Suppressor macrophage (primary cell): ENCODE measurements at regions not wholly inside any gene's neighbourhood (a gene's known extent, or its start where the extent isn't known, plus 50 kb on each side); places are given as distances from the start of the nearest gene placed in this dataset.

Experiments used
- DNase-seq, 4 experiments: peaks; one replicate each; pipeline ENCODE4 v3.0.0-alpha.2; 2020 to 2022

DNA sequence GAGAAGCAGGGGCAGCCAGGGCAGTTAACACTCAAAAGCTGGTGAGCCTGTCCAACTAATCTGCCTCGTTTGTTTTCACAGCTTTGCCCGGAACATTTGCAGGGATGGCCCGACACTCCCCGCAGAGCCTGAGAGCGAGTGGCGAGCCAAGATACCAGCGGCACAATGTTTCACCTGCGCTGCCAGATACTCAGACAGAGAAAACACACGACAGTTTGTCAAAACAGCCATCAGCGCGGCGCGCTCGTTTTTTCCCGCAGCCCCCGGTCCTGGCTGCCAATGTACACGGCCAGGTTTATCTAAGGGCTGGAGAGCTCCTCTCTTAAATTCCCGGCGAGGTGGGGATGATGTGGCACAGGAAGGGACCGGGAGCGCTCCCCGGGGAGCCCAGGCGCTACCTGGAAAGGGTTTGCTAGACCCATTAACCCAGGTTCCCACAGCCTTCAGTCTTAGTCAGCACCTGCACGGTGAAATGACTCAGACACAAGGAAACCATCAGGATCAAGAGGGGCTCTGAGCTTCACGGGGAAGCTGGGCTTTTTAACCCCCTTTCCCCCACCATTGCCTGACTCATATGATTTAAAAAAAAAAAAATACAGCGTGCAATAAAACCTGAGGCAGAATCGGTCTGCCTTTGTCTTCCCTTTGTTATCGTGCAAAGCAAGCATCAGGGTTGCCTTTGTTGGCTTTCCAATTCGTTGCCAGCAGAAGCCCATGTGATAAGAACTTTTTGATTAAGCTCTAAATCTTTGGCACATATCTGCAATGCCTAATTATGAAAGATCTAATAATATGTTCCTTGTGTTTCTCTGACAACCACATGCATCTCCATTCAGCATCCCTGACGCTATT is 186.2 kb downstream of the EFNB2 start:
- DNase-seq, result no peak

DNA sequence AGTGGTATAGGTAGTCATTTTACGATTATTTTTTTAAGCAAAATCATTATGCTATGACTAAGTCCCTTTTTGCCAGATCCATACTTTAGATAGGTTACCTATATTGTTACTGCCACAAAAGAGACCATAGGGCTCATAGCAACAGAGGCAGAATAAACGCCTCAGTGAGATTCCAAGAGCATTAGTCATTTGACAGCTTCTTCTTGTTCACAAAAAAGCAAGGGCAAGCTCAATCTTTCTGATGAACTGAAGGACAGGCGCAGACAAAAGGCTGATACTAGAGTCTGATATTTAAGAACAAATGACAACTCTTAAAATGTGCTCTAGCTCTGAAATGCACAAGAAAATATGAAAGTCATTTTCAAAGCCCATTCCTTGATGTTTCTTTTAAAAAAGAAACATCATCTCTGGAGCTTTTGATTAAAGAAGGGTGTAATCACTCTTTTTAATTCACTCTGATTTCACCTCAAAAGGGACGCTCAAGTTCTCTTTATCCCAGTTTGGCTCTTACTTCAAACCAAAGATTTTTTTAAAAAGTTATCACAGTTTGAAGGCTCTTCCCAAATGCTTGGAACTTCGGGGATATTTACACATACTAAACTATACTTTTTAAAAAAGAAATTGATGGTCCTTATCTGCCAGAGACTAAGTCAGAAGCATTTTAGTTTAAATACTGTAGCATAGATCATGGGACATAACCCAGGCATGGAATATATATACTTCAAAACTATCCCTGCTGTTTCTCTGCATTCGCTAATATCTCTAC is 187.2 kb downstream of the EFNB2 start:
- no peak for DNase-seq

DNA sequence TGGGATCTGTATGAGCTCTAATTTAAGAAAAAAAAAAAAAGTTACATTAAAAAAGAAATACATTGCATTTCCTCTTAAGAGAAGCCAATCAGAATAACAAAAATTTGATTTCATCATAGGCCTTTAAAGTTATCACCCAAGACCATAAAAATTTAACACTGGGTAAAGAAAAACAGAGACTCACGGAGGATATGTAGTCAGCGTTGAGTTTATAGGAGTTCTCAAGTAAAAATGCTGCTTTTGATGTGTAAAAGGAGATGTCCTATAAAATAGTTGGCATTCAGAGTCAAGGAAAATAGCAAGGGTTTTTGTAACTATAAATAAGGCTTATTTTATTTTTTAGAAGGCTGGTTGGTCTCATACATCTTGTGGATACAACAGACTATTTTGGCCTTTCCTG is 191.1 kb downstream of the EFNB2 start:
- DNase-seq, result no peak

DNA sequence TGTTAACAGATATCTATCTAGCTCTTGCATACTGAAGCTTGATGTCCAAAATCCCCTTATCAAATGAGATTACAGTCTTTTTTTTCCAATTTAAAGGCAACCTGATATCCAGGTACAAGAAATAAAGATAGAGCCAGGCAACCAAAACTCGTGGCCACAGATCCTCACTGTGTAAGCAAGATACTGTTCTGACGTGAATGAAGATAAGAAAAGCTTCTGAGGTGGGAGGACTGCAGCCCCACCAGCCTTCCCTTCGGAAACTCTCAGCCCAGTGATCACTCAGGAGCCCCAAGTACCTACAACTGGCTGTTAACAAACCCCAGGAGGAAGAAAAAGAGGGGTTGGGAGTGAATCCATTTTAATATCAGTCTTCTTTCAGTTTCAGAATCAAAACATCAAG is 191.6 kb downstream of the EFNB2 start:
- DNase-seq, result no peak

DNA sequence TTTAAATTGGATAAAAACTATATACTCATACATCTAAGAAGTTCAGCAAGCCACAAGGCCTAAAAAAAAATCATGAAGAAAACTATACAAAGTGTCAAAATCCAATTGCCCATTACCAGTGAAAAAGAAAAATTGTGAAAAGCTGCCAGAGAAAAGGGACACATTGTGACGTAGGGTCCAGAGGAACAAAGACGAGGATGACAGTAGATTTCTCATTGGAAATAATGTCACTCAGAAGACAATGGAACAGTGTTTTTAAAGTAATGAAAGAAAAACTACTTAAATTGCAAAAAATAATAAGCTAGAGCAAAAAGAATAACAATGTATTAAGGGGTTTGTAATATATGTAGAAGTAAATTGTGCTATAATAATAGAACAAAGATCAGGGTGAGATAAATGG is 195.2 kb downstream of the EFNB2 start:
- no peak for DNase-seq

DNA sequence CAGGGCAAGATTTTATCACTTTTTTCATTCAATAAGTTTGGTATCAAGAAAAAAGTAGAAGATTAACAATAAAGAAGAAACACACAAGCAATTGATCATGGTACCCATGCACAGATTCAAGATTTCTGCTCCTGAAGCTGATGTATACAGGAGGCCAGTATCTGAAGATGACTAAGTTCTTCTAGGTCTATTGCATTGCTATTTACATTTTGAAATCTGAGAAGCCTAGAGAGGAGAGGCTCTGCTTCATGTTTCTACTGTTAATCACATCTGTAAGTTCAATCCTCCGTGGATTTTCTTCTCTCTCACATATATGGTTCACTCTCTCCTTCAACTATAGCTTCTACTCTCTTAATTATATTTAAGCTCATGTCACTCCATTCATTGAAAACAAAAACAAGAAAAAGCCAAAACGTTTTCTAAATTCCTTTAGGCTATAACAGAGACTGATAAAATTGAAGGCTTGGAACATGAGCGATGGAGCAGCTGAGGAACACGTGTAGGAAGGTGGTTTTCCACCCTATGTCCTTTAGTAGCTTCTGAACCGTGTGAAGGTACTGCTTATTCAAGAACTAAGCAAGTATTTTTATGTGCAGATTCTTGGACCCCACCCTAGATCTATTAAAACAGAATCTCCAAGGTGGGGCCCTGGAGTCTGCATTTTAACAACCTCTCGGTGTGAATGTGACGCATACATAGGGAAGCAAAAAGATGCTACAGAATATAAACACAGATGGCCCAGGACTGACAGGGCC is 198.2 kb downstream of the EFNB2 start:
- no peak for DNase-seq

DNA sequence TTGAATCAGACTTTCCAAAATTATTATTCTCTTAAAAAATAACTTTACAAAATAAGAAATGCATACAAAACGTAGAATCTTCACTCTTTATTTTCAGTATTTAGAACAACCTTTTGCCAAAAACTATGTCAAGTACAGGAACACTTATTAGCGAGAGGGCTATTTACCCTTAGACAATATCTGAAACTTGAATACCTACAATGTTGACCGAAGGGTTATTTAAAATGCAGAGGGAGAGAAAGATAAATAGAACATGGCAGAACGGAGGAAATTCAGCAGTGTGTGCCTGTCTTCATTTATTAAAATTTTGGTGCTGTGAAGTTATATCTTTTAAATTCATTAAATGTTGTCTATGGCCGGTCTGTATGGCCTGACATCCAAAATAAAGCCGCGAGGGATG is 198.8 kb downstream of the EFNB2 start:
- no peak for DNase-seq

DNA sequence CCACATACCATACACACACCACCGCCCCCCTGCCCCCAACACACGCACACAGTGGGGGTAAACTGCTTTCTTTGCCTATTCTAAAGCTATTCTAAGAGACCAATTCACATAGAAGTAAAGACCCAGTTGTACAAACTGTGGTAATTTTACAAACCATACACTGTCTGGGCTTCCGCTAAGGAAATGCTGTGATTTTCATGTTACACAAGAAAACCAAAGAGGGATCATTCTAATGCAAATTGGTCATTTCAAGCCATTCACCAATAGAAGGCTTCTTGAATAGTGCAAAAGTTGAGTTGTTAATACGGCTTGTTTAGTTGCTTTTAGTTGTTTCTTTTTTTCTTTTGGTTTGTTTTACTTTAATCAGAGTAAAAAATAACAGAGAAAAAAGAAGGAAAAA is 202.8 kb downstream of the EFNB2 start:
- no peak for DNase-seq

DNA sequence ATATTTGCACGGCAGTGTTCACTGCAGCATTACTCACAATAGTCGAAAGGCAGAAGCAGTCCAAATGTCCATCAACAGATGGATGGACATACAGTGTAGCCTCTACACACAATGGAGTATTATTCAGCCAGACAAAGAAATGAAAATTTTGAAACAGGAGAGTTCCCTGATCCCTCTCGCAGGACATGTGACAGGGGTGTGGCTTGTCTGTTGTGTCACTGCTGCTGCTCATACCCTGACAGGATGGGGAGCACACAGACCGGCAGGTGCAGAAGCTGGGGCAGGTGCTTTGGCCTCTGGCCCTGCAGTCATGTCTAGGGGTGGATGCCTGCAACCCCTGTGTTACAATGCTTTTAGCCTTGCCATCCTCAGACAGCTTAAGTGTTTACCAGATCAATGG is 204.3 kb downstream of the EFNB2 start:
- DNase-seq, result no peak

DNA sequence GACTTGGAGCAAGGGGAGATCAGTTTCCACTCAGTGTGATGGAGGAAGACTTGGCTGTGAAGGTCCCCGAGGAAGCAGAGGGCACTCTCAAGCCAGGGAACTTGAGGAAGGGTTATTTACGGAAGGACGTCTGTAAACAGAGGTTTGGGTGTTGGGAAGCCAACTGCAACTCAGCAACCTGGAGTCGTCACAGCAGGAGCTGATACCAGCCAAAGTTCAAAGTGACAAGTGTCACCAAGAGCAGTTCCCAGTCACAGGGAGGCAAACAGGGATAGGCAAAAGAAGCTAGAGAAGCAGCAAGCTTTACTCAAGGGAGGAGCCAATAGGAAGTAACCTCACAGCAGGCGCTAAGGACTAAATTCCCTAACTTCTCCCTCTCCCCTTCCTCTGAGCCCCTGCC is 205.5 kb downstream of the EFNB2 start:
- no peak for DNase-seq

DNA sequence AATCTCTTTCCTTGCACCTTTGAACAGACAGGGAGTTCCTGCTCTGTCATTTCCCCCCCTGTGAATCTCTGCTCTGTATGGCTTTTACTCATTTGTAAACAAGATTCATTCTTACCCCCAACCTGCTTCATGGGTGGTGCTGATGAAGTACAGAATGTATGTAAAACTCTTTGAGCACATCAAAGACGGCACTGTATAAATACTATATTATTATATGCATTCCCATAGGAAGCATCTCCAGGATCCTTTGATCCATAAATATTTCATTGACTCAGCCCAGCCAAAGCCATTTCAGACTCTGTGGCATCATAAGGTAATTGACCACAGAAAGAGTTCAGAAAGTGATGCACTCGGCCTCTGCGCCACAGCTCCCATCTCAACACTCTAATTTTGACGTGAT is 208.7 kb downstream of the EFNB2 start:
- no peak for DNase-seq

DNA sequence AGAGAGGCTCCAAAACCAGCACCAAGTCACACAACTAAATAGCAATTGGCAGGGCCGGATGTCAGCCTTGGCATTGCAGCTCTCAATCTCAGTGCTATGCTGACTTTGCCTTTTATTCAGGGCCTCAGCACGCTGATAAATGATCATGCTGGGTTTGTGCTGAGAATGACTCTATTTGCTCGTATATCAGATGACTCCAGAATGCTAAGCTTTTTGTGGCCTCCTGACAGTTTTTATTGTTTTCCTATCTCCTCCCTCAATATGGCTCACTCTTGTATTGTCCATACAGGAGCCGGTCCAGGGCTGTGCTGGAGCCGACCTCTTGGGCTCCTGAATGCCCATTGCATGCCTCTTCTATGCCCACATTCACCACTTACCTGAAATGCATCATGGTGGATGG is 211.0 kb downstream of the EFNB2 start:
- DNase-seq, result no peak

DNA sequence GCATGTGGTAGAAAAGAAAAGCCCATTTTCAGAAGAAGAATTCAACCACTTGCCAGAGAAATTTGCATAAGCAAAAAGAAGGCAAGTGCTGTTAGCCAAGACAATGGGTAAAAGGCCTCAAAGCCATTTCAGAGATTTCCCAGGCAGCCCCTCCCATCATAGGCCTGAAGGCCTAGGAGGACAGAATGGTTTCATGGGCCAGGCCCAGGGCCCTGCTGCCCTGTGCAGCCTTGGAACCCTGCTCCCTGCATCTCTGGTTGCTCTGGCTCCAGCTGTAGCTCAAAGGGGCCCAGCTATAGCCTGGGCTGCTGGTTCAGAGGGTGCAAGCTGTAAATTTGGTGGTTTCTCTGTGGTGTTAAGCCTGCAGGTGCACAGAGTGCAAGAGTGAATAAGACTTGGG is 212.8 kb downstream of the EFNB2 start:
- no peak for DNase-seq

DNA sequence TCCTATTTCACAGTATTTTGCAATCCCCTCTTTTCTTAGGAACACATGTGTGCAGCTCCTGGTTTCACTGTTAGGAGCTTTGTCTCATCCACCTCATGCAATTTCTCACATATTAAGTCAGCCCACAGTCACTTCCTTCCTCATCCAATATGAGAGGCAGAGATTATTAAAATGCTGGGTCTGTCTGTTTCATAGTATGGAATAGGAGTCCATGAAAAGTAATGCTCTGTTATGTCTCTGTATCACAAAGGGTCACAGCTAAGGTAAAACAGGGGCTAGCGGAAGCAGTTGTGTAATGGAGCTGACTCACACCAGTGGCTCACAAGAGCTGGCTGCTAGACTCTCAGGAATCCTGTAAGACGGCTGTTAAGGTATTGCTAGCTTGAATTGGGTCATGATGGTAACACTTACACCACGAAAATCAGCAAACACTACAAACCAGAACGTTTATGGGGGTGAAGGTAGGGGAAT is 216.5 kb downstream of the EFNB2 start:
- DNase-seq, result no peak

DNA sequence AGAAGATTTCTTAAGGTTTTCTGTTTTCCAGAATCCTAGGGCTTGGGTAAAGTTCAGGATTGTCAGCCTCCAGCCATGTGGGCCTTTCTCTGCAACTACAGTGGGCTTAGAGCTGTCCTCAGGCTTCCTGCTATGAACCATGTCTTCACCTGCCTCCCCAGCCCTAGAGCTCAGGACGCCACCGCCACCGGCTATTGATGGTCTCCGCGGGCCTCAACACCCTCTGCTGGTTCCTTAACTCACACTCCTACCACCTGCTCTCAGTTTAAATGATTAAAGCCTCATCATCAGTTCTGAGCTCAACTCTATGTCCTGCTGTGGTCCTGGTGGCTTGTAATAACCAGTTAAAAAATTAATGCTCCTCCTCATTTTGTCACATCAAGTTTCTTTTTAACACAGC is 221.0 kb downstream of the EFNB2 start:
- no peak for DNase-seq

DNA sequence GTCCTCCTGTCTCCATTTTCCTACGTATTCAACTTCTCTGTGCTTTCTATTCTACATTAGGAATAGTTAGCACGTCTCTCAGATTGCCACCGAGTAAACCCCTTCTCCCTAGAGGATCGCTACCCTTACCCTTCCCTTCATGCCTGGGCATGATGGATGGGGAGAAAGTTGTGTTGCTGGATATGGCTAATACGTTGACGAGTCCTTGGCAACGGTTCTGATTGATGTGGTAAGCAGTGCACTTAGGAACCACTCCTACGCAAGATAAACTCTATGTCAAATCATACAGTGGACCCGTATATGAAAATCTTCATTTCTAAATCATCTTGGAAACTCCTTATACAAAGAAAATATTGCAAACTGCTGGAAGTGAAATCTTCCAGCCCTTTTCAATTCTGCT is 224.5 kb downstream of the EFNB2 start:
- DNase-seq, result no peak

DNA sequence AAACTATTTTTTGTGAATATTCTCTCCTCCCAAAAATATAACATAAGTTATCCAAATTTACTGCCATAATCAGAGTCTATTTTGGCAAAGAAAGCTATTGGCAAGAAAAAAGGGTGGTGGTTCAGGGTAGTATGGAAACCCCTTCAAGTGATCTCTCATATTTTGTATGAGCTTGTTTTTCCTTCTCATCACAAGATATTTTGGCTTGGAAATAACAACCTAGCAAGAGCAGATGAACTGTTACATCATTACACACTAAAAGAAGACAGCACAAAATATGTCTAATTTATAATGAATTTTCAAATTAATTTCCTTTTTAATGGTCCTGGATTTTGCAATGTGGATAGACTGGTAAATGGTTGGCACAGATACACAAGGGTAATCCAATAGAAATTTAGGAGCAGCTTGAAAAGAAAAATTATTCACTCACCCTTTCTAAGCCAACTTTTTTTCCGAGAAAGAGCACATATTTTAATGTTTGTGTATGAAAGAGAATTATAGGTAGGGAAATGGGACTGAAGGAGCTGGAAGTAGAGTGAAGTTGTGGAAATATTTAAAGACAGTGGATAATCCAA is 225.1 kb downstream of the EFNB2 start:
- DNase-seq, result no peak

DNA sequence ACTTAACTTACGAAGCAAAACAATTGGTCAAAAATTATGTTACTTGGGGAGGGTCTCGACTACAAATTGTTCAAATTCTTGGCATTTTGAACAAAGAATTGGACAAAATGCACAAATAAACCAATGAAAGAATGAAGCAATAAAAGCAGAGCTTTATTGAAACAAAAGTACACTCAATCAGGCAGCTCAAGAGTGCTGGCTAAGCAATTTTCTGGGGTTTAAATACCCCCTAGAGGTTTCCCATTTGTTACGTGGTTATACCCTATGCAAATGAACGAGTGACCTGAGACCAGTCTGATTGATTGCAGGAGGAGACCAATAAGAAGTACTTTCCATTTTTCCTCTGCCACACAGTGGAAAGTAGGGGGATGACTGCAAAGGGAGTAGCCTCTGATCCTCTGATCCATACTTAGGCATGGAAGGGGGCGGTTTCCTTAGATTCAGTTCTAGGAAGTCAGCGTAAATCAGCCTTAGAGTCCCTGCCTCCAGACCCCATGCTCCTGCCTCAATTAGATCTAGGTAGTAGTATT is 228.6 kb downstream of the EFNB2 start:
- no peak for DNase-seq

DNA sequence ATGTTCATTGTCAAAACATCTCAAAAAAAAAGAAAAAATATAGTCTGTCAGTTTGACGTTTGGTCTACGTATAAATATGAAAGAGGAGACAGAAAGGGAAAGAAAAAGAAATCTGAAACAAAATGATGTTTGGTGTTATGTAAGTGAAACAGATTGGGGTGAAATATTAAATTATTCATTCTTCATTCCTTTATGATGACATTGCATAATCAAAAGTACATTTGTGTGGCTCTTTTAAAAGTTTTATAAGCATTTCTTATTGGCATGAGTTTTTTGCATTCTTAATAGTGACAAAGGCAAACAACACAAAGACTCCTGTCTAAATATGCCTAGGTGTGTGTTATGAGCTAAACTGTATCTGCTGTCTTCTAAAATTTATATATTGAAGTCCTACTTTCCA is 232.6 kb downstream of the EFNB2 start:
- DNase-seq, result no peak

DNA sequence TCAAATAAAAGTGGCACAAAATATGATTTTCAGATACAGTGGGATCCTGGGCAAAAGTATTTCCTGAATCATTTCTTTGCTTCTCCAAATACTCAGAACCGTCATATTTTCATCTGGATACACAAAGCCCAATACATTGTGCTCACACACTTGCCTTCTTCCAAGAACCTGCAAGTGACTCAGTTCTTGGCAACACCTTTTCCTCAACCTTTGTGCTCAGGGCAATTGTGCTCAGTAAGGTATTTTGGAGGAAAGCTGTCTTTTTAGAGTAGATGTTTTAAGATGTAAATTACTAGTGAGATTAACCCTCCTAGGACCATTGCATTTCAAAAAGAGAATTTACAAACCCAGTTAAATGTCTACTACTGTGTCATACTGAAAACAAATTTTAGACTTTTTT is 233.5 kb downstream of the EFNB2 start:
- DNase-seq, result no peak

DNA sequence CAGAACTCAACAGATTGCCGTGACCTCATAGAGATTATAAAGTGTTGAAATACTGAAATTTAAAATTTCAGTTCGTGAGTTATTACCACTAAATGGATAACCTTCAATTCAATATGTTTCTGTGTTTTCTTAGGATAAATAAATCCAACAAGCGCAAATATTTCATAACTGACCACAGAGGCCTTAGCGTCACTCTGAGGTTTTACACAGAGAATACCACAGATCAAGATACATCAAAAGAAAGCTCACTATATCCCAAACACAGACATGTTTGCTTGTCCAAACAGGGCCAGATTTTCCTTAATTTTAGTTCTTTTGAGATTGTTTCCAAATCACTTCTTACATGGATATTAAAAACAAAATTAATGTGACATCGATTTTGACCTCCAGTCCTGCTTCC is 235.8 kb downstream of the EFNB2 start:
- no peak for DNase-seq

DNA sequence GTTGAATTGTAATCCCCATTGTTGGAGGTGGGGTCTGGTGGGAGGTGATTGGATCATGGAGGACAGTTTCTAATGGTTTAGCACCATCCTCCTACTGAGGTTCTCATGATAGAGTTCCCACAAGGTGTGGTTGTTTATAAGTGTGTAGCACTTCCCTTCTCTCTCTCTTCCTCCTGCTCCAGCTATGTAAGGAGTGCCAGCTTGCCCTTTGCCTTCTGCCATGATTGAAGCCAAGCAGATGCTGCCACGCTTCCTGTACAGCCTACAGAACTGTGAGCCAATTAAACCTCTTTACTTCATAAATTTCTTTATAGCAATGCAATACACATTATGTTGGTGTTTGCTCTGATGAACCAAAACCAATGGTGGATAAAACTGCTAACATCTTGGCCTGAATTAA is 238.2 kb downstream of the EFNB2 start:
- DNase-seq, result no peak

DNA sequence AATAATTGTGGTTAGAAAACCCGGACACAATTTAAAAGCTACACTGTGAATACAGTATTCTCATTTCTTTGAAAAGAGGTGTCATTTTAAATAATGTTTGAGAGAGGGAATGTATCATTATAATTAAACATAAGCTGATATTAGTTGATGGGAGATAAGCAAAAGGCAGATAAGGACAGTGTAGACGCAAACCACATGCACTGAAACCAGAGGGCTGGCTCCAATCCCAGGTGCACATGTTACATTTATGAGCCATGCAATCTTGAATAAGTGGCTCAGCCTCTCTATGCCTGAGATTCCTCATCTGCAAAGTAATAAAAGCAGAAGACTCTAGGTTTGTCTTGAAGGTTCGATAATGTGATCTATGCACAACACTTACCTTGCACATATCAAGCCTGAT is 238.7 kb downstream of the EFNB2 start:
- DNase-seq, result no peak
